Ishikawa (cell line): ENCODE measurements at regions not wholly inside any gene's neighbourhood (a gene's known extent, or its start where the extent isn't known, plus 50 kb on each side); places are given as distances from the start of the nearest gene placed in this dataset.

Source experiments
- CEBPB ChIP-seq: IDR thresholded peaks from 2 replicates; pipeline ENCODE4 v1.6.1; 2012
- EP300 ChIP-seq: IDR thresholded peaks from 2 replicates; pipeline ENCODE4 v1.6.1; 2012; ENCODE audit warnings: borderline replicate concordance
- NFIC ChIP-seq: IDR thresholded peaks from 2 replicates; pipeline ENCODE4 v1.6.1; 2012
- USF1 ChIP-seq: IDR thresholded peaks from 2 replicates; pipeline ENCODE4 v1.6.1; 2012
- YY1 ChIP-seq: IDR thresholded peaks from 2 replicates; pipeline ENCODE4 v1.6.1; 2012; ENCODE audit warnings: low read depth
- TF ChIP-seq, protein P1 (sequence below): IDR thresholded peaks from 2 replicates; pipeline ENCODE4 v1.6.1; 2012

DNA sequence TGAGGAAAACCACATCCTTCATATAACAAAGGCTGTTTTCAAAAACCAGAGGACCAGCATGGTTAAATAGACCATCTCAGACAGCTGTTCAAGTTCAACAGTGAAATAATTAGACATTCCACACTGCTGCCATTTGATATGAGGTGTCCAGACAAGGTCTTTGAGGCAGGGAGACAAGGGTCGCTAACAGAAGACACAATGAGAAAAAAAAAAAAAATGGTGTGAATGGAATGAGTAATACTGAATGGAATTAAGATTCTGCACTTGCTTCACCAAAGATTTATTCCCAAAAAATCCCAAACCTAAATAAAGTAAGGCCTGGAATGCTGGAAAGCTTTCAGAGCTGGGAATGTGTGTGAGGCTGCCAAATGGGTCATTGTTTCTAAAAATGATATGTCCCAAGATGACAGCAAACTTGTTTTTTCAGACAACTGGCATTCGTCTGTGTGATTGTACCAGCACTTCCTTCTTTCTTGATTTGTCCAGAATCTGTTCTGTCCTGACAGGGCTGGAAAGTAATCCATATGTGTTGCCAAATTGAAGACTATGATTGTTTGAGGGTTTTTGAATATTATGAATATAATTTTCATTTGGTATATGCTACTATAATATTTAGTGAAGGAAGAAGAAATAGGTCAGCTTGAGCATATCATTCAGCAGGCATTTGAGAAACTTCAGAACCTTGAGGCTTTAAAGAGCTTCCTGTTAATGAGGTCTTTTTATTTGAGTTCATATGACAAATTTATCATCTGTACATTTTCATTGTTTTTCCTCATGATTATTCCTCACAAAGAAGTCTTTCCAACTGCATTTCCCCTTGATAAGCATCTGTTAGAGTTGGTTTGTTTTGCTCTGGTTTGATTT lies 85.2 kb upstream of the ITGA4 start:
- TF ChIP-seq NFIC, result no peak
- TF ChIP-seq, protein P1, sequence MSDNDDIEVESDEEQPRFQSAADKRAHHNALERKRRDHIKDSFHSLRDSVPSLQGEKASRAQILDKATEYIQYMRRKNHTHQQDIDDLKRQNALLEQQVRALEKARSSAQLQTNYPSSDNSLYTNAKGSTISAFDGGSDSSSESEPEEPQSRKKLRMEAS, result no peak
- TF ChIP-seq USF1, result no peak
- no peak for TF ChIP-seq YY1
- no peak for TF ChIP-seq EP300
- no peak for TF ChIP-seq CEBPB
